ENCODE measurements at regions not wholly inside any gene's neighbourhood (a gene's known extent, or its start where the extent isn't known, plus 50 kb on each side); places are given as distances from the start of the nearest gene placed in this dataset.

GRCh38 chr1:115436596-115436995 lies 98.5 kb upstream of the NGF start:
- ChIA-PET POLR2A (no interaction called here), CTCF (no interaction called here)
- no TSS peak for BruUV-seq (replicated peaks)
- H3K9me3 ChIP-seq: no peaks in the 10 kb centered on the region
- intact Hi-C loops (cut with micrococcal nuclease; ENCODE audit: unreplicated experiment): no loop called here
- Mint-ChIP-seq H3K27me3 (ENCODE audit: insufficient read depth, unreplicated experiment) (no peaks in the 10 kb centered on the region), H3K9me3 (ENCODE audit: unreplicated experiment) (peaks cover 9% of the 10 kb centered on the region), H3K27ac (ENCODE audit: unreplicated experiment) (no peak overlapping the region), H3K36me3 (ENCODE audit: insufficient read depth, unreplicated experiment) (no peaks in the 10 kb centered on the region), H3K4me1 (ENCODE audit: low read depth, unreplicated experiment) (peaks cover 7% of the 10 kb centered on the region), H3K4me3 (ENCODE audit: unreplicated experiment) (no peak overlapping the region)
- no peaks in the 10 kb centered on the region for H3K36me3 ChIP-seq (ENCODE audit: control insufficient read depth, insufficient read depth, low read length)
- TF ChIP-seq CTCF (IDR thresholded peaks at IDR 0.05; ENCODE audit: insufficient read depth in 1 of 2, low read depth in 1 of 2, low read length in 1 of 2, severe bottlenecking in 1 of 2, unreplicated experiment in 1 of 2): no peak
- H3K27me3 ChIP-seq (replicated peaks; ENCODE audit: control insufficient read depth, insufficient read depth, low read length): no peaks in the 10 kb centered on the region
- no peak overlapping the region for H3K4me3 ChIP-seq (ENCODE audit: low read depth, low read length)
- no peak for DNase-seq
- H3K4me1 ChIP-seq: no peaks in the 10 kb centered on the region

- Histone ChIP-seq H3K4me3 (ENCODE audit: low read depth, low read length) (no peak overlapping the region), H3K9me3 (no peaks in the 10 kb centered on the region), H3K36me3 (ENCODE audit: control insufficient read depth, insufficient read depth, low read length) (no peaks in the 10 kb centered on the region), H3K4me1 (peaks cover 3% of the 10 kb centered on the region; the same call in 1 of the 2 replicates), H3K27me3 (replicated peaks; ENCODE audit: control insufficient read depth, insufficient read depth, low read length) (no peaks in the 10 kb centered on the region)
- Mint-ChIP-seq H3K36me3 (ENCODE audit: insufficient read depth, unreplicated experiment) (no peaks in the 10 kb centered on the region), H3K4me1 (ENCODE audit: low read depth, unreplicated experiment) (peaks cover 14% of the 10 kb centered on the region), H3K4me3 (ENCODE audit: unreplicated experiment) (no peak overlapping the region), H3K27ac (ENCODE audit: unreplicated experiment) (no peak overlapping the region), H3K9me3 (ENCODE audit: unreplicated experiment) (peaks cover 14% of the 10 kb centered on the region), H3K27me3 (ENCODE audit: insufficient read depth, unreplicated experiment) (no peaks in the 10 kb centered on the region)
- no TSS peak for BruUV-seq (replicated peaks)
- TF ChIP-seq CTCF (IDR thresholded peaks at IDR 0.05; ENCODE audit: insufficient read depth in 1 of 2, low read depth in 1 of 2, low read length in 1 of 2, severe bottlenecking in 1 of 2, unreplicated experiment in 1 of 2): no peak
- ChIA-PET CTCF (no interaction called here), POLR2A (no interaction called here)
- intact Hi-C loops (cut with micrococcal nuclease; ENCODE audit: unreplicated experiment): no loop called here
- no peak for DNase-seq
Measured at GRCh38 chr1:115433483-115433882, 95.4 kb upstream of the NGF start.

- TF ChIP-seq CTCF (IDR thresholded peaks at IDR 0.05; ENCODE audit: insufficient read depth in 1 of 2, low read depth in 1 of 2, low read length in 1 of 2, severe bottlenecking in 1 of 2, unreplicated experiment in 1 of 2): no peak
- DNase-seq: peak in 1 of 2 experiments; percentile 37
- Histone ChIP-seq H3K27me3 (replicated peaks; ENCODE audit: control insufficient read depth, insufficient read depth, low read length) (no peaks in the 10 kb centered on the region), H3K36me3 (ENCODE audit: control insufficient read depth, insufficient read depth, low read length) (no peaks in the 10 kb centered on the region), H3K4me3 (ENCODE audit: low read depth, low read length) (no peak overlapping the region), H3K9me3 (no peaks in the 10 kb centered on the region), H3K4me1 (peaks cover 16% of the 10 kb centered on the region)
- Mint-ChIP-seq H3K27ac (ENCODE audit: unreplicated experiment) (no peak overlapping the region), H3K9me3 (ENCODE audit: unreplicated experiment) (peaks cover 14% of the 10 kb centered on the region), H3K36me3 (ENCODE audit: insufficient read depth, unreplicated experiment) (no peaks in the 10 kb centered on the region), H3K27me3 (ENCODE audit: insufficient read depth, unreplicated experiment) (no peaks in the 10 kb centered on the region), H3K4me3 (ENCODE audit: unreplicated experiment) (no peak overlapping the region), H3K4me1 (ENCODE audit: low read depth, unreplicated experiment) (peaks cover 14% of the 10 kb centered on the region)
- ChIA-PET CTCF (no interaction called here), POLR2A (no interaction called here)
- intact Hi-C loops (cut with micrococcal nuclease; ENCODE audit: unreplicated experiment): no loop called here
- BruUV-seq (replicated peaks): no TSS peak
Measured at GRCh38 chr1:115432061-115432460, 94.0 kb upstream of the NGF start.

All from Caco-2 (cell line).